Tibial nerve (tissue), 4 donors: ENCODE measurements at regions not wholly inside any gene's neighbourhood (a gene's known extent, or its start where the extent isn't known, plus 50 kb on each side); places are given as distances from the start of the nearest gene placed in this dataset.

ENCODE experiments used
- DNase-seq, 2 donors: peaks; one replicate each; pipeline ENCODE4 v3.0.0-alpha.2; 2019; ENCODE audit warnings: low spot score in 2 of 2
- H3K27ac ChIP-seq, 4 donors: fragments of 200-600 bp; sonication (generic) in 3 of 4; one replicate each; pipeline ENCODE4 v1.5.1; 2017 to 2019; ENCODE audit warnings: mild to moderate bottlenecking in 1 of 4
- H3K27me3 ChIP-seq, 2 donors: fragments of 200-600 bp; sonication (generic) in 1 of 2; one replicate each; pipeline versions ENCODE4 v1.5.1 to v1.6.0; 2017 to 2019
- H3K36me3 ChIP-seq, 3 donors: fragments of 200-600 bp; sonication (generic); one replicate each; pipeline ENCODE4 v1.5.1; 2018 to 2019
- H3K4me1 ChIP-seq, 4 donors: fragments of 200-600 bp; sonication (generic) in 3 of 4; one replicate each; pipeline ENCODE4 v1.5.1; 2017 to 2019
- H3K4me3 ChIP-seq, 4 donors: fragments of 200-600 bp; sonication (generic) in 3 of 4; one replicate each; pipeline ENCODE4 v1.5.1; 2017 to 2019; ENCODE audit warnings: mild to moderate bottlenecking in 1 of 4, moderate library complexity in 1 of 4
- H3K9me3 ChIP-seq, 4 donors: fragments of 200-600 bp; sonication (generic) in 3 of 4; one replicate each; pipeline ENCODE4 v1.5.1; 2017 to 2019
- CTCF ChIP-seq, 5 experiments: fragments of 200-600 bp in 3 of 5; fragments of 450-650 bp in 2 of 5; sonication (generic) in 3 of 5; IDR thresholded peaks; one replicate each; pipeline ENCODE4 v1.5.1; 2016 to 2019; ENCODE audit warnings: antibody characterized with exemption in 5 of 5, mild to moderate bottlenecking in 3 of 5, moderate library complexity in 2 of 5
- EP300 ChIP-seq, 2 donors: sonication (generic); formaldehyde crosslinking; IDR thresholded peaks; one replicate each; pipeline ENCODE4 v1.6.1; 2017; ENCODE audit warnings: antibody characterized with exemption in 2 of 2, mild to moderate bottlenecking in 1 of 2
- POLR2A ChIP-seq, 2 donors: fragments of 450-650 bp; IDR thresholded peaks; one replicate each; pipeline ENCODE4 v1.6.1; 2017; ENCODE audit warnings: antibody characterized with exemption in 2 of 2, mild to moderate bottlenecking in 2 of 2, moderate library complexity in 2 of 2
- WGBS, 2 donors: methylation state at CpG; one replicate each; pipeline ENCODE4 v1.1.5; 2018; 5-methylcytosine and 5-hydroxymethylcytosine counted together

DNA sequence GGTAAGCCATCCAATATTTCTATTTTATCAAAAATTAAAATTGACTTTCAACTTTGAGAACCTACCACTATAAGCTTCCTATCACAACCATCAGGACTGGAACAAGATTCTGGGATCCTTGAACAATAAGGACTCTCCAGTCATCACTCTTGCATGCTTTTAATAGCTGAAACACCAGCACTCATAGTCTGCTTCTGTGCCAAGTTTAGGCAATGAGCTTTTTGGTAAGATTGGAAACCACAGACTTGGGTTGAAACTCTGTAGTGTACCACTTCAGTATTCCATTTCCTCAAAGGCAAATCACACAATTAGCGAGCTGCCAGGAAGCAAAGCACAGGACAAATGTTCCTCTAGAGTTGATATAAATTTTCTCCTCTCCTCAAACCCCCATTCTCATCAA lies 1065.8 kb upstream of the SLC39A10 start:
- 83% methylated on average over 1 of the region's 1 CpG for WGBS, 2 donors
- H3K9me3 ChIP-seq = no peaks in the 10 kb centered on the region
- TF ChIP-seq POLR2A (IDR thresholded peaks at IDR 0.05) (no peak), CTCF (IDR thresholded peaks at IDR 0.05) (no peak), EP300 (IDR thresholded peaks at IDR 0.05) (no peak)
- H3K36me3 ChIP-seq = no peaks in the 10 kb centered on the region
- no peaks in the 10 kb centered on the region for H3K27me3 ChIP-seq
- H3K27ac ChIP-seq = no peak overlapping the region
- H3K4me3 ChIP-seq = no peak overlapping the region
- no peak for DNase-seq
- H3K4me1 ChIP-seq = no peaks in the 10 kb centered on the region

DNA sequence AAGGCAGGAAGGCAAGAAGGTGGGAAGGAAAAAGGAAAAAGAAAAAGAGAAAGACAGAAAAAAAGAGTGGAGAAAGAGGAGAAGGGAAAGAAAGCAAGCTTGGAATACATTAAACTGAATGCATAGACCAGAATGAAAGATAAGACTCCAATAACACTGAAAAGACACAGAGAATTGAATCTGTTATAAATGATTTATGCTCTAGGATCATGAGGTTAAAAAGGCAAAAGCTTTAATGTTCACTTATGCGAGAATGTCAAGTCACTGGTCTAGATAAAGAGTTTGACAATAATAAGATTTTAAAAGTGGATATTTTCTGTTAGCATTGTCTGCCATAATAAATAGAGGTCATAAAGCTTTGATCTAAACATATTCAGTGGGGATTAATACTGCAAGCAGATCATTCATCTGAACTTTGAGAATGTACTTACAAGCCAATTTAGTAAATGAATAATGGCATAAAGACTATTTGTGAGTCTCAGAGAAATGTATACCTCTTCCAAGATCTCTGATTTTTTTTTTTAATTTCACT lies 1069.2 kb upstream of the SLC39A10 start:
- Histone ChIP-seq H3K27ac (no peak overlapping the region), H3K4me1 (no peaks in the 10 kb centered on the region), H3K36me3 (no peaks in the 10 kb centered on the region), H3K4me3 (no peak overlapping the region), H3K27me3 (no peaks in the 10 kb centered on the region), H3K9me3 (no peaks in the 10 kb centered on the region)
- no peak for DNase-seq
- TF ChIP-seq EP300 (IDR thresholded peaks at IDR 0.05) = no peak
- TF ChIP-seq POLR2A (IDR thresholded peaks at IDR 0.05) = no peak
- no peak for TF ChIP-seq CTCF (IDR thresholded peaks at IDR 0.05)
- 38 to 45% methylated on average over 1 of the region's 1 CpG for whole genome bisulfite sequencing, 2 donors

DNA sequence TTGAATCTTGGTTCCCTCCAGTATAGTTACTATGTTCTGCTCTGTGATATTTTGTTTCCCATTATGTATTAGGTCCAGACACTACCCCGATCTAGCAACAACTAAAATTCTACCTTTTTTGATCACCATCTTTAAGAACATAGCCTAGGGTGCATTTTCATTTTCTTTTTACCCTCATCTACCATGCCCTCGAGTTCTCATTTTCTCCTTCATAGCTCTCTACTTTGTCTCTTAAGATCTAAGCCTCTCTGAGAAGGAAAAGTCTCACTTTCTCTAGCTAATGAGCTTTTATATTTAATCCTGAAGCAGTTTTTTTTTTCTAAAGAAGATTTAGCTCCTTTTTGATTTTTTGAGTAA lies 1089.4 kb upstream of the SLC39A10 start:
- Histone ChIP-seq H3K27me3 (no peaks in the 10 kb centered on the region), H3K36me3 (no peaks in the 10 kb centered on the region), H3K4me1 (no peaks in the 10 kb centered on the region), H3K9me3 (no peaks in the 10 kb centered on the region), H3K27ac (no peak overlapping the region), H3K4me3 (no peak overlapping the region)
- DNase-seq = no peak
- WGBS, 2 donors = 78 to 88% methylated on average over 2 of the region's 2 CpGs
- TF ChIP-seq POLR2A (IDR thresholded peaks at IDR 0.05) (no peak), EP300 (IDR thresholded peaks at IDR 0.05) (no peak), CTCF (IDR thresholded peaks at IDR 0.05) (no peak)

DNA sequence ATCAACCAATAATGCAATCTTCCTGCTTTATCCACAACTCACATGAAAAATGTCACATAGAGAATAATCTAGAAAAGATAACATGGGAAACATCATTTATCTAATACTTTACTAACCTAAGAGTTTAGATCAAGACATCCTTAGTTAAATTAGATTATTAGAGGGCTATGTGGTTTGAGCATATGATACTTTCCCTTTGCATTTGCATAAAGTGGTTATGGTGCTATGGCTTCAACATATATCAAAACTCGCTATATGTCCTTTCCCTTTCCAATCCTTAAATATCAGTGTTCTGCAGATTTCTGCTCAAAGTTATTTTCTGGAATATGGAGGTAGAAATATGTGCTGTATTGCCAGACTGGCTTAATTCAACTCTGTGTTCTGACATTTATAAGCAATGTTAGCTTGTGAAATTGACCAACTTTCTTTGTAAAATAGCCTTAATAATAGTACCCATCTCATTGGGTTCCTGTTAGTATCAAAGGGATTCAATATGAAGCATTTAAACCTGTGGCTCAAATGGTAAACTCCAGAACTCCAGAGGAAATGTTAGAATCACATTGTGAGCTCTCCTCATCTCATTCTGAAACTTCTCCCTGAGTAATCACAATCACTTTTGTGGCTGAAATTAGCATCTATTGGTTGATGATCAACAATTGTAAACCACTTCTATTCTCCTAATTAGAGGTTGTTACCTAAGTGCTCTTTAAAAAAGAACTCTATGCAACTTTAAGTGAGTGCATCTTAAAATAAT lies 1089.9 kb upstream of the SLC39A10 start:
- no peaks in the 10 kb centered on the region for H3K36me3 ChIP-seq
- no peaks in the 10 kb centered on the region for H3K27me3 ChIP-seq
- no peak for TF ChIP-seq POLR2A (IDR thresholded peaks at IDR 0.05)
- no peak for TF ChIP-seq CTCF (IDR thresholded peaks at IDR 0.05)
- no peak for TF ChIP-seq EP300 (IDR thresholded peaks at IDR 0.05)
- DNase-seq = no peak
- no peaks in the 10 kb centered on the region for H3K9me3 ChIP-seq
- no peak overlapping the region for H3K27ac ChIP-seq
- H3K4me3 ChIP-seq = no peak overlapping the region
- H3K4me1 ChIP-seq = no peaks in the 10 kb centered on the region
- WGBS, 2 donors = 91 to 100% methylated on average over 1 of the region's 1 CpG

- Histone ChIP-seq H3K4me1 (no peaks in the 10 kb centered on the region), H3K4me3 (no peak overlapping the region), H3K36me3 (no peaks in the 10 kb centered on the region), H3K9me3 (no peaks in the 10 kb centered on the region), H3K27ac (no peak overlapping the region), H3K27me3 (no peaks in the 10 kb centered on the region)
- no peak for TF ChIP-seq EP300 (IDR thresholded peaks at IDR 0.05)
- WGBS, 2 donors = 29 to 40% methylated on average over 2 of the region's 2 CpGs
- DNase-seq = no peak
Observed at GRCh38 chr2:194564422-194564821, 1092.6 kb upstream of the SLC39A10 start.
